ENCODE measurements at regions not wholly inside any gene's neighbourhood (a gene's known extent, or its start where the extent isn't known, plus 50 kb on each side); places are given as distances from the start of the nearest gene placed in this dataset.

DNA sequence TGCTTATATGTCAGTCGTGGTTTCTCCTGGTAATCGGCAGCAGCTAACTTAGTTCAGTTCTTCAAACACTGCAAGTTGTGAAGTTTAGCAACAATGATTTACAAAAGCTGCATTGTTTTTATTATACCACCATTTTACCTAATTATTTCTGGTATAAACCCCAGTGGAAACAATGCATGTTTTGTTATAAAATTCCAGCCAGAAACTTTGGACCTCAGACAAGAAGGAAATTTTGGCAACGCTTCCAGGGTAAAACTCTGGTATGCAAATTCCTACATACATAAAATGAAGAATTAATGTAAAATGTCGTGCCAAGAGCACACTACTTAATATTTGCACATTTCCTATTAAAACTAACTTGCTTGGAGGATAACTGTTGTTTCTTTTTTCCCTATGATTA is 277.4 kb upstream of the LYZL1 start:
- TF ChIP-seq, protein P1, sequence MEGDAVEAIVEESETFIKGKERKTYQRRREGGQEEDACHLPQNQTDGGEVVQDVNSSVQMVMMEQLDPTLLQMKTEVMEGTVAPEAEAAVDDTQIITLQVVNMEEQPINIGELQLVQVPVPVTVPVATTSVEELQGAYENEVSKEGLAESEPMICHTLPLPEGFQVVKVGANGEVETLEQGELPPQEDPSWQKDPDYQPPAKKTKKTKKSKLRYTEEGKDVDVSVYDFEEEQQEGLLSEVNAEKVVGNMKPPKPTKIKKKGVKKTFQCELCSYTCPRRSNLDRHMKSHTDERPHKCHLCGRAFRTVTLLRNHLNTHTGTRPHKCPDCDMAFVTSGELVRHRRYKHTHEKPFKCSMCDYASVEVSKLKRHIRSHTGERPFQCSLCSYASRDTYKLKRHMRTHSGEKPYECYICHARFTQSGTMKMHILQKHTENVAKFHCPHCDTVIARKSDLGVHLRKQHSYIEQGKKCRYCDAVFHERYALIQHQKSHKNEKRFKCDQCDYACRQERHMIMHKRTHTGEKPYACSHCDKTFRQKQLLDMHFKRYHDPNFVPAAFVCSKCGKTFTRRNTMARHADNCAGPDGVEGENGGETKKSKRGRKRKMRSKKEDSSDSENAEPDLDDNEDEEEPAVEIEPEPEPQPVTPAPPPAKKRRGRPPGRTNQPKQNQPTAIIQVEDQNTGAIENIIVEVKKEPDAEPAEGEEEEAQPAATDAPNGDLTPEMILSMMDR (IDR thresholded peaks at IDR 0.05 in 2 of 3, conservative IDR thresholded peaks at IDR 0.05 in 1 of 3; ENCODE audit: insufficient read depth in 2 of 3, low read depth in 1 of 3, low read length in 3 of 3), result no peak
- TF ChIP-seq POLR2A (conservative IDR thresholded peaks at IDR 0.05) (no peak), ZNF133 (CRISPR knock-in tag; IDR thresholded peaks at IDR 0.05) (no peak), ZNF764 (CRISPR knock-in tag; IDR thresholded peaks at IDR 0.05; ENCODE audit: low read depth) (no peak)
